Muscle layer of duodenum (tissue), 2 donors: ENCODE measurements at regions not wholly inside any gene's neighbourhood (a gene's known extent, or its start where the extent isn't known, plus 50 kb on each side); places are given as distances from the start of the nearest gene placed in this dataset.
"Not testable (repeated sequence)": the region's sequence is repeated elsewhere in the genome, so short reads cannot be mapped to it uniquely, and the experiment has no call there.

Source experiments
- H3K27ac ChIP-seq: one replicate; pipeline ENCODE4 v1.7.0; 2013; ENCODE audit warnings: mild to moderate bottlenecking, low read length
- H3K27me3 ChIP-seq: one replicate; pipeline ENCODE4 v1.7.0; 2013; ENCODE audit warnings: low read depth, mild to moderate bottlenecking, control low read depth, low read length
- H3K36me3 ChIP-seq, 2 donors: one replicate each; pipeline ENCODE4 v1.7.0; 2013; ENCODE audit warnings: low read length in 2 of 2, control low read depth in 1 of 2, mild to moderate bottlenecking in 1 of 2; ENCODE audit not compliant: insufficient read depth in 2 of 2, control insufficient read depth in 1 of 2
- H3K4me1 ChIP-seq, 2 donors: one replicate each; pipeline ENCODE4 v1.7.0; 2013; ENCODE audit warnings: low read length in 2 of 2, mild to moderate bottlenecking in 2 of 2, control low read depth in 1 of 2, moderate library complexity in 1 of 2; ENCODE audit not compliant: insufficient read depth in 2 of 2, control insufficient read depth in 1 of 2
- H3K4me3 ChIP-seq, 2 donors: one replicate each; pipeline ENCODE4 v1.7.0; 2013; ENCODE audit warnings: low read length in 2 of 2, low read depth in 1 of 2, mild to moderate bottlenecking in 1 of 2
- H3K9me3 ChIP-seq, 2 donors: one replicate each; pipeline ENCODE4 v1.7.0; 2013; ENCODE audit warnings: low read length in 2 of 2, control low read depth in 1 of 2, mild to moderate bottlenecking in 1 of 2; ENCODE audit not compliant: control insufficient read depth in 1 of 2
- donor health status: healthy.

- H3K9me3 ChIP-seq, H3K4me1 ChIP-seq, H3K27ac ChIP-seq, H3K27me3 ChIP-seq, H3K4me3 ChIP-seq, H3K36me3 ChIP-seq: not testable (repeated sequence)
These were observed 473.3 kb downstream of the SPATA31A6 start for GRCh38 chr9:42656789-42657188.

- not testable (repeated sequence) for H3K27ac ChIP-seq, H3K4me3 ChIP-seq, H3K36me3 ChIP-seq, H3K4me1 ChIP-seq, H3K9me3 ChIP-seq, H3K27me3 ChIP-seq
These were observed 474.0 kb downstream of the SPATA31A6 start for GRCh38 chr9:42657496-42657895.

DNA sequence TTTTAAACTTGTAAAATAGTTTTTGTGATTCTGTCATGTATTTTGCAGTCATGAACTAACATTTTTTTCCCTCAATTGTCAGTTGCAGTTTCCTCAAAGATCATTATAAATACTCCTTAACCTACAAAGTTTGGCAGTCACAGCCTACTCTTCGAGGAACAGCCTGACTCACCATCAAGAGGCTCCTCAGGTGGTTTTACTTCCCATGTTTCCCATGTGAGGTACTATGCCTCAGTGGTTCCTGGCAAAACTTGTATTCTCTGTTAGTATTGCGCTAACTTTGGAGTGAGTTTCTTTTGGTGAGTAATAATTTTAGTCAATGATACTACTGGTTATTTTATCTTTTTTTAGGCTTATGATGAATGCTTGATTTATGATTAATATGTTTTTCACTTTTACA, 513.7 kb downstream of the SPATA31A6 start:
- not testable (repeated sequence) for H3K27ac ChIP-seq, H3K9me3 ChIP-seq, H3K4me1 ChIP-seq, H3K4me3 ChIP-seq, H3K36me3 ChIP-seq, H3K27me3 ChIP-seq

GRCh38 chr9:42702890-42703289, 519.4 kb downstream of the SPATA31A6 start:
- H3K4me1 ChIP-seq, H3K9me3 ChIP-seq, H3K27ac ChIP-seq, H3K27me3 ChIP-seq, H3K36me3 ChIP-seq, H3K4me3 ChIP-seq: not testable (repeated sequence)

GRCh38 chr9:42724841-42725835, 541.7 kb downstream of the SPATA31A6 start:
- not testable (repeated sequence) for H3K27ac ChIP-seq

GRCh38 chr9:42743030-42743814, 559.8 kb downstream of the SPATA31A6 start:
- H3K4me3 ChIP-seq = peak overlapping the region in 1 of 2 donors; percentile 37
- not testable (repeated sequence) for H3K9me3 ChIP-seq

More at GRCh38 chr9:42724841-42725835, 541.7 kb downstream of the SPATA31A6 start:
- not testable (repeated sequence) for H3K9me3 ChIP-seq, H3K27me3 ChIP-seq, H3K4me1 ChIP-seq, H3K36me3 ChIP-seq
- peak overlapping the region in 1 of 2 donors; percentile 14 for H3K4me3 ChIP-seq

GRCh38 chr9:42757251-42757650, 573.8 kb downstream of the SPATA31A6 start:
- H3K4me1 ChIP-seq, H3K9me3 ChIP-seq, H3K36me3 ChIP-seq, H3K27ac ChIP-seq, H3K27me3 ChIP-seq, H3K4me3 ChIP-seq: not testable (repeated sequence)

More at GRCh38 chr9:42743030-42743814, 559.8 kb downstream of the SPATA31A6 start:
- H3K36me3 ChIP-seq, H3K4me1 ChIP-seq, H3K27ac ChIP-seq, H3K27me3 ChIP-seq: not testable (repeated sequence)

- not testable (repeated sequence) for H3K27ac ChIP-seq, H3K4me1 ChIP-seq, H3K9me3 ChIP-seq, H3K27me3 ChIP-seq, H3K36me3 ChIP-seq, H3K4me3 ChIP-seq
These were observed 575.9 kb downstream of the SPATA31A6 start for GRCh38 chr9:42759320-42759719.

DNA sequence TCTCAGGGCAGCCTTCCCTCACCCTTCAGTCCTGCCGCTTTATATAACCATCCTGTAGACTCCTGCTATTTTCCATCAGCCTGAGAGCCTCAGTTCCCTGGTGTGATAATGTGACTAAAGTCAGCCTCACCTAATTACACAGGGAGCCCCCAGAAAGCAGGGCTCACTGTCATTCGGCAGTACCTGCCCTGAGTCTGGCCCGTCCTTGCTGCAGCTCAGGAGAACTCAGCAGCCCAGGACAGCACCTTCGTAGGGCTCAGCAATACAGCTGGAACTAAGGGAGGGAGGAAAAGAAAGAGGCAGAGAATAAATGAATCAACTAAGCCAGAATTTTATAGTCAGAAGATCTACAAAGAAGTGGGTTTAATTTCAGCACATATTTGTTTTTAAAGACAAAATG, 598.7 kb downstream of the SPATA31A6 start:
- H3K4me3 ChIP-seq, H3K4me1 ChIP-seq: not testable (repeated sequence)

DNA sequence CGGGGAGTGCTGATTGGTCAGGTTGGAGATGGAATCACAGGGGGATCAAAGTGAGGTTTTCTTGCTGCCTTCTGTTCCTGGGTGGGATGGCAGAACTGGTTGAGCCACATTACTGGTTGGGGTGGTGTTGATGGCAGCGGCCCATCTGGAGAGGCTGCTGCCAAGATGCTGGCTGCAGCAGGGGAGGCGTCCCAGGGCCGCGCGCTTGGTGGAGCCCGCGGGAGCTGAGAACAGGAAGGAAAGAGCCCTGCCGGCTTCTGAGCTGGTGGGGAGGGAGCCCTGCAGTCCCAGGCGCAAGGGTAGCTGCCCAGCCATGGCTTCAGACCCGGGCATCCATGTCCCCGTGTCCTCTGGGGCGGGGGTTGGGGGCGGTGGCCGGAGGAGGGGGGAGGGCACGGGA, 609.3 kb downstream of the SPATA31A6 start:
- H3K9me3 ChIP-seq, H3K27me3 ChIP-seq, H3K4me1 ChIP-seq, H3K36me3 ChIP-seq, H3K4me3 ChIP-seq, H3K27ac ChIP-seq: not testable (repeated sequence)

More for the DNA sequence above, 598.7 kb downstream of the SPATA31A6 start:
- H3K27me3 ChIP-seq, H3K27ac ChIP-seq, H3K36me3 ChIP-seq, H3K9me3 ChIP-seq: not testable (repeated sequence)

DNA sequence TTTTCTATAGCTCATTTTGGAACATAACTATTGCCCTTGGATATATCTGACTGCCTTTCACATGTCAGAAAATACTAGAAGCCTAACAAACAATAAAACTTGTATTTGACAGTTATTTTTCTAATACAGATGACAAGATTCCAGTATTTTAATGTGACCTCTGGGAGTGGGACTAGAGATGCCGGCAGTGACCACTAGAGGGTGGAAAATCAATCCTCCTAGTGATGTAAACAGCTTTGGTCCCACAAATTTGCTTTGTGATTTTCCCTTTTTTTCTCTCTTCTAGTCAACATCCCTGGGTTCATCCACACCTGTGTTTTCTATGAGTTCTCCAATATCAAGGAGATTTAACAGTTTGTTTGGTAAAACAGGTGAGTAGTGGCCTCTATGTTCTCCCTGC, 615.1 kb downstream of the SPATA31A6 start:
- H3K27ac ChIP-seq, H3K4me3 ChIP-seq, H3K27me3 ChIP-seq, H3K36me3 ChIP-seq, H3K9me3 ChIP-seq, H3K4me1 ChIP-seq: not testable (repeated sequence)
